Astrocyte (in vitro differentiated cells and primary cell): ENCODE measurements at regions not wholly inside any gene's neighbourhood (a gene's known extent, or its start where the extent isn't known, plus 50 kb on each side); places are given as distances from the start of the nearest gene placed in this dataset.
"Not testable (repeated sequence)": the region's sequence is repeated elsewhere in the genome, so short reads cannot be mapped to it uniquely, and the experiment has no call there.

ENCODE experiments used
- DNase-seq: peaks from one replicate; pipeline ENCODE4 v3.0.0-alpha.2; 2010; ENCODE audit warnings: low read depth
- FAIRE-seq: peaks from 2 replicates; lab custom pipeline; 2011; peaks lifted over from hg19 to GRCh38; lab: Jason Lieb, UNC
- H2AFZ ChIP-seq: 2 replicates; pipeline ENCODE4 v1.6.0; 2012; ENCODE audit warnings: low read depth, low read length, inconsistent platforms
- H3K27ac ChIP-seq: 2 replicates; pipeline ENCODE4 v1.5.1; 2011; ENCODE audit warnings: low read depth, low read length, inconsistent platforms
- H3K27me3 ChIP-seq: 2 replicates; pipeline ENCODE4 v1.6.0; 2011; ENCODE audit warnings: low read length, inconsistent platforms; ENCODE audit not compliant: insufficient read depth
- H3K36me3 ChIP-seq: 2 replicates; pipeline ENCODE4 v1.5.1; 2011; ENCODE audit warnings: low read length, inconsistent platforms; ENCODE audit not compliant: insufficient read depth
- H3K4me1 ChIP-seq: 2 replicates; pipeline ENCODE4 v1.5.1; 2011; ENCODE audit warnings: low read length, inconsistent platforms; ENCODE audit not compliant: insufficient read depth
- H3K4me2 ChIP-seq: 2 replicates; pipeline ENCODE4 v1.6.0; 2012; ENCODE audit warnings: low read length, inconsistent platforms
- H3K4me3 ChIP-seq: 2 replicates; pipeline ENCODE4 v1.5.1; 2011; ENCODE audit warnings: low read depth, mild to moderate bottlenecking, low read length, inconsistent platforms; ENCODE audit not compliant: insufficient read depth
- H3K79me2 ChIP-seq: 2 replicates; pipeline ENCODE4 v1.6.0; 2012; ENCODE audit warnings: mild to moderate bottlenecking, low read length, inconsistent platforms; ENCODE audit not compliant: insufficient read depth
- H3K9ac ChIP-seq: 2 replicates; pipeline ENCODE4 v1.6.0; 2012; ENCODE audit warnings: mild to moderate bottlenecking, low read length, inconsistent platforms
- H3K9me3 ChIP-seq: 2 replicates; pipeline ENCODE4 v1.5.1; 2012; ENCODE audit warnings: low read depth, mild to moderate bottlenecking, low read length, inconsistent platforms; ENCODE audit not compliant: insufficient read depth
- H4K20me1 ChIP-seq: 2 replicates; pipeline ENCODE4 v1.6.0; 2012; ENCODE audit warnings: low read length, inconsistent platforms; ENCODE audit not compliant: insufficient read depth
- H3K27ac Mint-ChIP-seq: one replicate; pipeline ENCODE4 v1.8.0; 2021; ENCODE audit warnings: mild to moderate bottlenecking, mixed read lengths; ENCODE audit not compliant: unreplicated experiment
- H3K27me3 Mint-ChIP-seq: one replicate; pipeline ENCODE4 v1.8.0; 2021; ENCODE audit warnings: low read depth, mixed read lengths; ENCODE audit not compliant: unreplicated experiment
- H3K36me3 Mint-ChIP-seq: one replicate; pipeline ENCODE4 v1.8.0; 2021; ENCODE audit warnings: low read depth, mixed read lengths; ENCODE audit not compliant: unreplicated experiment
- H3K4me1 Mint-ChIP-seq: one replicate; pipeline ENCODE4 v1.8.0; 2021; ENCODE audit warnings: low read depth, mixed read lengths; ENCODE audit not compliant: unreplicated experiment
- H3K4me3 Mint-ChIP-seq: one replicate; pipeline ENCODE4 v1.8.0; 2021; ENCODE audit warnings: mild to moderate bottlenecking, moderate library complexity, mixed read lengths; ENCODE audit not compliant: unreplicated experiment
- H3K9me3 Mint-ChIP-seq: one replicate; pipeline ENCODE4 v1.8.0; 2021; ENCODE audit warnings: mild to moderate bottlenecking, mixed read lengths; ENCODE audit not compliant: unreplicated experiment
- EZH2 ChIP-seq: IDR thresholded peaks from 2 replicates; pipeline ENCODE4 v1.6.1; 2012; ENCODE audit warnings: mild to moderate bottlenecking, low read length, inconsistent platforms; ENCODE audit not compliant: insufficient read depth
- TF ChIP-seq, protein P1 (sequence below): IDR thresholded peaks from 2 replicates; pipeline ENCODE4 v1.5.1; 2011; ENCODE audit warnings: low read depth, mild to moderate bottlenecking, inconsistent platforms, low read length, moderate library complexity; ENCODE audit not compliant: insufficient read depth

GRCh38 chr3:181486141-181486885 is 225.4 kb upstream of the SOX2 start:
- H3K4me3 ChIP-seq: no peak overlapping the region
- no peaks in the 10 kb centered on the region for H4K20me1 ChIP-seq
- no peaks in the 10 kb centered on the region for H3K79me2 ChIP-seq
- DNase-seq (no peak), FAIRE-seq (no peak)
- H3K9me3 ChIP-seq: no peaks in the 10 kb centered on the region
- no peak overlapping the region for H3K27ac Mint-ChIP-seq
- H3K4me2 ChIP-seq: peak overlapping the region; percentile 15
- no peak for TF ChIP-seq EZH2
- TF ChIP-seq, protein P1, sequence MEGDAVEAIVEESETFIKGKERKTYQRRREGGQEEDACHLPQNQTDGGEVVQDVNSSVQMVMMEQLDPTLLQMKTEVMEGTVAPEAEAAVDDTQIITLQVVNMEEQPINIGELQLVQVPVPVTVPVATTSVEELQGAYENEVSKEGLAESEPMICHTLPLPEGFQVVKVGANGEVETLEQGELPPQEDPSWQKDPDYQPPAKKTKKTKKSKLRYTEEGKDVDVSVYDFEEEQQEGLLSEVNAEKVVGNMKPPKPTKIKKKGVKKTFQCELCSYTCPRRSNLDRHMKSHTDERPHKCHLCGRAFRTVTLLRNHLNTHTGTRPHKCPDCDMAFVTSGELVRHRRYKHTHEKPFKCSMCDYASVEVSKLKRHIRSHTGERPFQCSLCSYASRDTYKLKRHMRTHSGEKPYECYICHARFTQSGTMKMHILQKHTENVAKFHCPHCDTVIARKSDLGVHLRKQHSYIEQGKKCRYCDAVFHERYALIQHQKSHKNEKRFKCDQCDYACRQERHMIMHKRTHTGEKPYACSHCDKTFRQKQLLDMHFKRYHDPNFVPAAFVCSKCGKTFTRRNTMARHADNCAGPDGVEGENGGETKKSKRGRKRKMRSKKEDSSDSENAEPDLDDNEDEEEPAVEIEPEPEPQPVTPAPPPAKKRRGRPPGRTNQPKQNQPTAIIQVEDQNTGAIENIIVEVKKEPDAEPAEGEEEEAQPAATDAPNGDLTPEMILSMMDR: no peak
- H3K9me3 Mint-ChIP-seq: no peaks in the 10 kb centered on the region
- H3K27me3 ChIP-seq: no peaks in the 10 kb centered on the region
- peaks cover 5% of the 10 kb centered on the region for H3K4me1 ChIP-seq
- no peak overlapping the region for H3K4me3 Mint-ChIP-seq
- no peaks in the 10 kb centered on the region for H3K36me3 ChIP-seq
- no peak overlapping the region for H3K9ac ChIP-seq
- no peaks in the 10 kb centered on the region for H3K27me3 Mint-ChIP-seq
- H3K36me3 Mint-ChIP-seq: no peaks in the 10 kb centered on the region
- H3K27ac ChIP-seq: no peak overlapping the region
- no peaks in the 10 kb centered on the region for H3K4me1 Mint-ChIP-seq
- peak overlapping the region; percentile 47 for H2AFZ ChIP-seq

DNA sequence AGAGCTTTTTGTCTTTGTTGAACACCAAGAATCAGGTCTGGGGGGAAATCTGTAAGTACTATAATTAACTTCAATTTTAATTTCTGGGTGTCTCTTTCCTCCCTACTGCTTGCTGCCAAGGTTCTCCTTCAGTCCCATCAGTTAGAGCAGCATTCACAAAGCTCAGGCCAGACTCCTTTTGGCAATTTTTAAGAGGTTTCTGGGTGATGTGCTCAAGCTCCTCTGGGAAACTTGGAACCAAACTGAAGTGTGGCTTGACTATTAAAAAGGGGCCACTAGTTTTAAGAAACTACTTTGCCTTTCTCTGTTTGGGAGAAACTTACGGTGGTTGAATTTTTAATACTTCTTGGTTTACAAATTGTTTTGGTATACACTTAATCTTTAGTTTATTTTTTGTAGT is 227.7 kb upstream of the SOX2 start:
- H3K36me3 Mint-ChIP-seq: no peaks in the 10 kb centered on the region
- TF ChIP-seq EZH2: no peak
- TF ChIP-seq, protein P1: no peak
- DNase-seq (no peak), FAIRE-seq (no peak)
- no peaks in the 10 kb centered on the region for H4K20me1 ChIP-seq
- no peaks in the 10 kb centered on the region for H3K4me1 Mint-ChIP-seq
- H2AFZ ChIP-seq: no peak overlapping the region
- H3K27me3 Mint-ChIP-seq: no peaks in the 10 kb centered on the region
- no peaks in the 10 kb centered on the region for H3K36me3 ChIP-seq
- H3K9ac ChIP-seq: no peak overlapping the region
- H3K27me3 ChIP-seq: no peaks in the 10 kb centered on the region
- H3K4me2 ChIP-seq: no peak overlapping the region
- peaks cover under 1% of the 10 kb centered on the region for H3K9me3 Mint-ChIP-seq
- H3K27ac Mint-ChIP-seq: no peak overlapping the region
- no peaks in the 10 kb centered on the region for H3K9me3 ChIP-seq
- no peak overlapping the region for H3K27ac ChIP-seq
- no peak overlapping the region for H3K4me3 ChIP-seq
- H3K4me1 ChIP-seq: peaks cover 5% of the 10 kb centered on the region
- no peaks in the 10 kb centered on the region for H3K79me2 ChIP-seq
- H3K4me3 Mint-ChIP-seq: no peak overlapping the region

DNA sequence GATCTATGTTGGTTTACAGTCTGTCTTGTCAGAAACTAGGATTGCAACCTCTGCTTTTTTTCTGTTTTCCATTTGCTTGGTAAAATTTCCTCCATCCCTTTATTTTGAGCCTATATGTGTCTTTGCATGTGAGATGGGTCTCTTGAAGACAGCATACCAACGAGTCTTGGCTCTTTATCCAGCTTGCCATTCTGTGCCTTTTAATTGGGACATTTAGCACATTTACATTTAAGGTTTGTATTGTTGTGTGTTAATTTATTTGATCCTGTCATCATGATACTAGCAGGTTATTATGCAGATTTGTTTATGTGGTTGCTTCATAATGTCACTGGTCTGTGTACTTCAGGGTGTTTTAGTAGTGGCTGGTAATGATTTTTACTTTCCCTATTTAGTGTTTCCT is 236.6 kb upstream of the SOX2 start:
- H3K4me2 ChIP-seq, H3K27ac ChIP-seq, H3K27ac Mint-ChIP-seq, H3K36me3 ChIP-seq, DNase-seq, H3K27me3 Mint-ChIP-seq, H3K36me3 Mint-ChIP-seq, H3K4me1 Mint-ChIP-seq, H3K4me1 ChIP-seq, H4K20me1 ChIP-seq, H3K27me3 ChIP-seq, H3K79me2 ChIP-seq, H3K4me3 ChIP-seq, H3K4me3 Mint-ChIP-seq, H2AFZ ChIP-seq, FAIRE-seq, H3K9ac ChIP-seq, H3K9me3 ChIP-seq: not testable (repeated sequence)
- H3K9me3 Mint-ChIP-seq: peaks cover 21% of the 10 kb centered on the region
